Mesendoderm (in vitro differentiated cells): ENCODE measurements at regions not wholly inside any gene's neighbourhood (a gene's known extent, or its start where the extent isn't known, plus 50 kb on each side); places are given as distances from the start of the nearest gene placed in this dataset.

Experiments
- DNase-seq: peaks from one replicate; pipeline ENCODE4 v3.0.0; 2013
- H2AK5ac ChIP-seq: 2 replicates; pipeline ENCODE4 v1.6.1; 2013; ENCODE audit warnings: low read length, inconsistent platforms
- H2BK120ac ChIP-seq: 2 replicates; pipeline ENCODE4 v1.6.1; 2013; ENCODE audit warnings: low read depth, mild to moderate bottlenecking, low read length, moderate library complexity, mixed read lengths
- H2BK15ac ChIP-seq: replicated peaks from 2 replicates; pipeline ENCODE4 v1.6.1; 2013; ENCODE audit warnings: low read depth, mild to moderate bottlenecking, moderate library complexity
- H2BK5ac ChIP-seq: 2 replicates; pipeline ENCODE4 v1.6.1; 2013; ENCODE audit warnings: low read length, inconsistent platforms
- H3K18ac ChIP-seq: 2 replicates; pipeline ENCODE4 v1.6.1; 2013; ENCODE audit warnings: mild to moderate bottlenecking, low read length, mixed read lengths
- H3K23ac ChIP-seq: one replicate; pipeline ENCODE4 v1.6.1; 2013; ENCODE audit warnings: low read length
- H3K27ac ChIP-seq: 2 replicates; pipeline ENCODE4 v1.5.1; 2013; ENCODE audit warnings: low read depth, mild to moderate bottlenecking, inconsistent platforms, low read length, moderate library complexity
- H3K27me3 ChIP-seq: 2 replicates; pipeline ENCODE4 v1.6.1; 2013; ENCODE audit warnings: low read length, control low read depth, mild to moderate bottlenecking, inconsistent platforms; ENCODE audit not compliant: insufficient read depth, poor library complexity
- H3K36me3 ChIP-seq: 2 replicates; pipeline ENCODE4 v1.6.1; 2013; ENCODE audit warnings: low read length, inconsistent platforms; ENCODE audit not compliant: control insufficient read depth, insufficient read depth
- H3K4ac ChIP-seq: one replicate; pipeline ENCODE4 v1.6.1; 2013; ENCODE audit warnings: low read depth, mild to moderate bottlenecking, low read length, moderate library complexity
- H3K4me1 ChIP-seq: 2 replicates; pipeline ENCODE4 v1.6.1; 2013; ENCODE audit warnings: low read depth, low read length, inconsistent platforms; ENCODE audit not compliant: control insufficient read depth
- H3K4me2 ChIP-seq: 2 replicates; pipeline ENCODE4 v1.6.1; 2013; ENCODE audit warnings: low read length
- H3K4me3 ChIP-seq: 2 replicates; pipeline ENCODE4 v1.5.1; 2013; ENCODE audit warnings: mild to moderate bottlenecking, low read length
- H3K56ac ChIP-seq: one replicate; pipeline ENCODE4 v1.6.1; 2013; ENCODE audit warnings: low read length
- H3K79me1 ChIP-seq: 2 replicates; pipeline ENCODE4 v1.6.1; 2013; ENCODE audit warnings: low read length, inconsistent platforms
- H3K79me2 ChIP-seq: 2 replicates; pipeline ENCODE4 v1.6.1; 2013; ENCODE audit warnings: mild to moderate bottlenecking, low read length; ENCODE audit not compliant: control insufficient read depth, insufficient read depth
- H3K9ac ChIP-seq: 2 replicates; pipeline ENCODE4 v1.6.1; 2013; ENCODE audit warnings: low read length, inconsistent platforms
- H4K5ac ChIP-seq: one replicate; pipeline ENCODE4 v1.6.1; 2013; ENCODE audit warnings: low read length
- H4K8ac ChIP-seq: one replicate; pipeline ENCODE4 v1.6.1; 2013; ENCODE audit warnings: low read depth, mild to moderate bottlenecking, control low read depth, low read length, moderate library complexity
- WGBS: extraction: QIAGEN DNeasy Blood & Tissue Kit; methylation state at CpG from one replicate; pipeline ENCODE4 v1.1.7; 2013; ENCODE audit warnings: low lambda C conversion rate, missing lambda C conversion rate; ENCODE audit not compliant: insufficient coverage; ENCODE audit errors: extremely low coverage; 5-methylcytosine and 5-hydroxymethylcytosine counted together

DNA sequence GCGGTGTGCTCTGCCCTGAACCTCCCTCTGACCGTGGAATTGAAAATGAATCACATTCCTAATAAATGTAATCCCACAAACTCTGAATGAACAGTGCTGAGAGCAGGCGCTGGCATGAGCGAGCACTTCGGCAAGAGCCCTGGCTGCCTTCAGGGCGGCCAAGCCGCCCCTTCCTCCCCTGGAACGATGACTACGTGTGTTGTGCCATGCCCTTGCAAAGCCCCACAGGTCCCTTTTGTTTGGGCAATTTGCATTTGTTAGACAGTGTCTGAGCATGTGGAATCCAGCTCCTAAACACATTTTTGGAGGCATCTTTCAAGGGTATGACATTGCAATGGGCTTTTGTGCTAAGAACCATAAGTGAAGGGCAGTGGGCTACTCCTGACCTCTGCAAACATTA, 95.6 kb upstream of the MKI67 start:
- H3K18ac ChIP-seq = no peak overlapping the region

DNA sequence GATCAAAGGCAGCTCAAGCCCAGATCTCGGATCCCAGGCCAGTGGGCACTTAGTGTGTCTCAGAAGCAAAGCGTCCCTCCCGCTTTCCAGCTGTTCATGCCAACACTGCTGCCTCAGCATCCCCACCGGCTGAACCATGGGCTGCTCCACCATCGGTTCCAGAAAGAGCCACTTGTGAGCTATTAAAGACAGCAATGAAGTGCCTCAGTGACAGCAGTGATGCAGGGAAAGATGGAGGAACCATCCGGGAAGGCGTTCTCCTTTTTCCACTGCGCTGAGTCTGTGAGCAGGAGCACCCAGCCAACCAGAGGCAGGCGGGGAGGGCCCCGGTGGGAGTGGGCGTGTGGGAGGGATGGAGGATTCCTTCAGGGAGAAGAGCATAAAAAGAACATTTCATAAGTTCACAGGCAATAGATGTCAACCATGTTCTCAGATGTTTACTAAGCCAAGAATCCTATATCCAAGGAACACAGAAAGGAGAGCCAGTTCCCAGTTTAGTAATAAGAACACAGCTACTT, 96.2 kb upstream of the MKI67 start:
- Histone ChIP-seq H4K5ac (no peak overlapping the region), H3K4me1 (no peaks in the 10 kb centered on the region), H3K79me2 (no peaks in the 10 kb centered on the region), H3K9ac (no peak overlapping the region), H2BK15ac (no peak overlapping the region), H2BK5ac (no peak overlapping the region), H2BK120ac (no peak overlapping the region), H4K8ac (no peak overlapping the region), H3K4me2 (no peak overlapping the region), H3K18ac (no peak overlapping the region), H3K27me3 (no peaks in the 10 kb centered on the region), H3K79me1 (no peaks in the 10 kb centered on the region), H3K23ac (no peak overlapping the region), H3K27ac (no peak overlapping the region), H2AK5ac (no peak overlapping the region), H3K4ac (no peak overlapping the region), H3K4me3 (no peak overlapping the region), H3K56ac (no peak overlapping the region), H3K36me3 (no peaks in the 10 kb centered on the region)
- no peak for DNase-seq
- no CpG with 5 or more reads among the region's 11 CpGs for WGBS

More for the DNA sequence above, 95.6 kb upstream of the MKI67 start:
- Histone ChIP-seq H3K79me1 (no peaks in the 10 kb centered on the region), H3K27me3 (no peaks in the 10 kb centered on the region), H3K79me2 (no peaks in the 10 kb centered on the region), H3K9ac (no peak overlapping the region), H3K27ac (no peak overlapping the region), H3K23ac (no peak overlapping the region), H2BK5ac (no peak overlapping the region), H3K36me3 (no peaks in the 10 kb centered on the region), H3K4me3 (no peak overlapping the region), H4K5ac (no peak overlapping the region), H2BK15ac (no peak overlapping the region), H3K4ac (no peak overlapping the region), H3K4me1 (no peaks in the 10 kb centered on the region), H2BK120ac (no peak overlapping the region), H3K56ac (no peak overlapping the region), H2AK5ac (no peak overlapping the region), H3K4me2 (no peak overlapping the region), H4K8ac (no peak overlapping the region)
- DNase-seq = no peak
- no CpG with 5 or more reads among the region's 9 CpGs for WGBS

DNA sequence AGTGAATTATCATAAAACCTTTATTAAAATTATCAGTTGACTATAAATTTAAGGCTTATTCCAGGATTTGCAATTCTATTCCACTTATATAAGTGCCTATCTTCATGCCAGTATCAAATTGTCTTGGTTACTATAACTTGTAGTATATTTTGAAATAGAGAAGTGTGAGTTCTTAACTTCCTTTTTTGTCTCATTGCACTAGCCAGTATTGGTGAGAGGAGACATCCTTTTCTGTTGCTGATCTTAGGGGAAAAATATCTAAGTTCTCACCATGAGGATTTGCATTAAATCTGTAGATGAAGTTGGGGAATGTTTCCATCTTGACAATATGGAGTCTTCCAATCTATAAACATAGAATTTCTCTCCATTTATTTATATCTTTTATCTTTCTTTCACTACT, 104.2 kb upstream of the MKI67 start:
- Histone ChIP-seq H2BK5ac (no peak overlapping the region), H3K56ac (no peak overlapping the region), H3K4me1 (no peaks in the 10 kb centered on the region), H3K79me1 (no peaks in the 10 kb centered on the region), H3K27me3 (no peaks in the 10 kb centered on the region), H3K23ac (no peak overlapping the region), H3K27ac (no peak overlapping the region), H2AK5ac (no peak overlapping the region), H4K5ac (no peak overlapping the region), H3K9ac (no peak overlapping the region), H2BK15ac (no peak overlapping the region), H3K4ac (no peak overlapping the region), H3K4me2 (no peak overlapping the region), H4K8ac (no peak overlapping the region), H3K36me3 (no peaks in the 10 kb centered on the region), H3K4me3 (no peak overlapping the region), H3K79me2 (no peaks in the 10 kb centered on the region), H2BK120ac (no peak overlapping the region), H3K18ac (no peak overlapping the region)
- no peak for DNase-seq

DNA sequence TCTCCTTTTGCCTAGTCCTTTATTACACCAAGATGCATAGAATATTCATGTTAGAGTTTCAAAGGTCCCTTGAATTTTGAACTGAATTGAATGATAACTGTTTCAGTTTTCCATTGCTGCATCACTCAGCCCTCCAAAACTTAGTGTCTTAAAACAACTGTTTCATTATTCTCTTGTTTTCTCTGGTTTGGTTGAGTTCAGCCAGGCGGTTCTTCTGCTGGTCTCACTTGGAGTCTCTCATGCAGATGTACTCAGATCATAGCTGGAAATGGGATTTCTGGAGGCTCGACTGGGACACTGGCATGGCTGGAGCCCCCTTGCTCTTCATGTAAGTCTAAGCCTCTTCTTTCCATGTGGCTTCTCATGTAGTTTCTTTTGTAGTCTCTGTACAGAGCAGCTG, 107.2 kb upstream of the MKI67 start:
- no peak overlapping the region for H2BK120ac ChIP-seq
- H4K5ac ChIP-seq = no peak overlapping the region
- H3K56ac ChIP-seq = no peak overlapping the region
- no peak overlapping the region for H2BK5ac ChIP-seq
- no peaks in the 10 kb centered on the region for H3K4me1 ChIP-seq
- H3K27ac ChIP-seq = no peak overlapping the region
- no peaks in the 10 kb centered on the region for H3K27me3 ChIP-seq
- no peak overlapping the region for H3K18ac ChIP-seq
- H3K4me2 ChIP-seq = no peak overlapping the region
- no peak overlapping the region for H4K8ac ChIP-seq
- no peak overlapping the region for H2AK5ac ChIP-seq
- H3K79me1 ChIP-seq = no peaks in the 10 kb centered on the region
- H3K23ac ChIP-seq = no peak overlapping the region
- no peak overlapping the region for H3K4me3 ChIP-seq
- no peaks in the 10 kb centered on the region for H3K79me2 ChIP-seq
- H3K9ac ChIP-seq = no peak overlapping the region
- no peaks in the 10 kb centered on the region for H3K36me3 ChIP-seq
- no peak overlapping the region for H3K4ac ChIP-seq
- H2BK15ac ChIP-seq = no peak overlapping the region
- WGBS = no CpG with 5 or more reads among the region's 2 CpGs
- no peak for DNase-seq

DNA sequence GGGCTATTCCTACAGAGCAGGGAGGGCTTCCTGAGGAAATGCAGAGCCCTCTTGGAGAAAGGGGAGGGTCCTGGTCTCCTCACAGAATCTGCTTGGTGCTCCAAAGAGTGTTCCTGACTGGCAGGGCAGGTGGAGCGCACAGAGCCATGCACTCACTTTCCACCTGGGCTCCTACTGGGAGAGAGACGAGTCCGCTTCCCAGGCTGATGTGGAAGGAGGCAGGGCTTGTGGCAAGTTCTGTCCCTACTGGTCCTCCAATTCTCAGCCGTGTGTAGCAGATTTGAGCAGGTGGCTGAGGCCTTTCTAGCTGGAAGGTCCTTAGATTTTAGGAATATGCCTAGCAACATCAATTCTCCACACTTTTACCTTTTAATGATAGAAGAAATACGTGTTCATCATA, 111.5 kb upstream of the MKI67 start:
- no peak overlapping the region for H3K4me3 ChIP-seq
- no peak overlapping the region for H4K8ac ChIP-seq
- H2AK5ac ChIP-seq = no peak overlapping the region
- no peak overlapping the region for H2BK15ac ChIP-seq
- H3K27me3 ChIP-seq = no peaks in the 10 kb centered on the region
- no peak overlapping the region for H3K23ac ChIP-seq
- no peak overlapping the region for H3K18ac ChIP-seq
- no peak overlapping the region for H3K4me2 ChIP-seq
- DNase-seq = no peak
- no peaks in the 10 kb centered on the region for H3K4me1 ChIP-seq
- H3K56ac ChIP-seq = no peak overlapping the region
- H3K27ac ChIP-seq = no peak overlapping the region
- H3K79me2 ChIP-seq = no peaks in the 10 kb centered on the region
- no peaks in the 10 kb centered on the region for H3K36me3 ChIP-seq
- H4K5ac ChIP-seq = no peak overlapping the region
- H2BK5ac ChIP-seq = no peak overlapping the region
- no CpG with 5 or more reads among the region's 5 CpGs for WGBS
- no peaks in the 10 kb centered on the region for H3K79me1 ChIP-seq
- H2BK120ac ChIP-seq = no peak overlapping the region
- no peak overlapping the region for H3K9ac ChIP-seq
- no peak overlapping the region for H3K4ac ChIP-seq

DNA sequence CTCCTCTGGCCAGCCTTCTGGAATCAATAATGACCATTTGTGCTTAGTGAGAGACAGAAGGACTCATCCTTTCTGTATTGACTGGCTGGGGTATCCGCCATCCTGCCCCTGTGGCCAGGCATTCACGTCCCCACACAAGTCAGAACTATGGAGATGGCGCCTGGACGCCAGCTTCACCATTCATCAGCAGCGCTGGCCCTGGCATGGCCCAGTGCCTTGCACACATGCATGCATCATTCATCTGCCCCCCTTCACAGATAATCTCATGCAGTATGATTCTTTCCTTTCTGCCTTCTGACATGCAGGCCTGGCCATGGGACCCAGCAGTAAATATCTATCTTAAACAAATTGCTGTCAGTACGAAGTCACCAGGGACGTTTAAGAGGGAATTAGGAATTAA, 114.8 kb upstream of the MKI67 start:
- Histone ChIP-seq H3K56ac (no peak overlapping the region), H3K79me2 (no peaks in the 10 kb centered on the region), H3K23ac (no peak overlapping the region), H3K79me1 (no peaks in the 10 kb centered on the region), H3K9ac (no peak overlapping the region), H3K36me3 (no peaks in the 10 kb centered on the region), H3K4me2 (no peak overlapping the region), H3K4me1 (no peaks in the 10 kb centered on the region), H3K27ac (no peak overlapping the region), H3K4me3 (no peak overlapping the region), H2BK15ac (no peak overlapping the region), H2AK5ac (no peak overlapping the region), H2BK5ac (no peak overlapping the region), H4K5ac (no peak overlapping the region), H3K4ac (no peak overlapping the region), H3K18ac (no peak overlapping the region), H4K8ac (no peak overlapping the region), H3K27me3 (no peaks in the 10 kb centered on the region), H2BK120ac (no peak overlapping the region)
- DNase-seq = no peak
- WGBS = no CpG with 5 or more reads among the region's 7 CpGs
